ENCODE measurements at regions not wholly inside any gene's neighbourhood (a gene's known extent, or its start where the extent isn't known, plus 50 kb on each side); places are given as distances from the start of the nearest gene placed in this dataset.

GRCh38 chr14:42965512-42965911 lies 1358.8 kb downstream of the LRFN5 start:
- Histone ChIP-seq H3K9ac (no peak overlapping the region), H3K4me1 (ENCODE audit: control insufficient read depth in 1 of 2, insufficient read depth in 2 of 2, low read depth in 1 of 2, low read length in 1 of 2) (no peaks in the 10 kb centered on the region), H3K27me3 (ENCODE audit: insufficient read depth) (no peaks in the 10 kb centered on the region), H3K36me3 (replicated peaks in 1 of 2; ENCODE audit: control insufficient read depth in 1 of 2, insufficient read depth in 2 of 2, low read length in 1 of 2) (no peaks in the 10 kb centered on the region), H2AFZ (ENCODE audit: low read depth) (no peak overlapping the region), H3K27ac (ENCODE audit: low read depth in 2 of 2, low read length in 1 of 2) (no peak overlapping the region), H3F3A (replicated peaks; ENCODE audit: insufficient read depth) (no peaks in the 10 kb centered on the region), H3K79me2 (ENCODE audit: insufficient read depth) (no peaks in the 10 kb centered on the region), H3K4me3 (ENCODE audit: low read depth in 2 of 2, low read length in 1 of 2) (no peak overlapping the region), H3K9me3 (no peaks in the 10 kb centered on the region), H3K9me2 (no peaks in the 10 kb centered on the region), H4K20me1 (ENCODE audit: insufficient read depth) (no peaks in the 10 kb centered on the region), H3K4me2 (no peak overlapping the region)
- TF ChIP-seq ELF1 (IDR thresholded peaks at IDR 0.05) (no peak), RFX5 (IDR thresholded peaks at IDR 0.05; ENCODE audit: low read length) (no peak), RAD21 (IDR thresholded peaks at IDR 0.05; ENCODE audit: low read length) (no peak), EP300 (IDR thresholded peaks at IDR 0.05; ENCODE audit: borderline replicate concordance in 1 of 2, low read depth in 1 of 2, low read length in 1 of 2) (no peak), TEAD4 (IDR thresholded peaks at IDR 0.05; ENCODE audit: borderline replicate concordance, insufficient read depth) (no peak), MXI1 (IDR thresholded peaks at IDR 0.05; ENCODE audit: low read depth, low read length) (no peak), SMC3 (IDR thresholded peaks at IDR 0.05; ENCODE audit: low read depth, low read length) (no peak), MAX (IDR thresholded peaks at IDR 0.05; ENCODE audit: low read depth) (no peak), IRF3 (IDR thresholded peaks at IDR 0.05; ENCODE audit: low read depth, low read length) (no peak), CTCF (IDR thresholded peaks at IDR 0.05) (no peak), ZBTB33 (IDR thresholded peaks at IDR 0.05; ENCODE audit: borderline replicate concordance, low read depth) (no peak), RCOR1 (IDR thresholded peaks at IDR 0.05; ENCODE audit: low read length) (no peak), USF2 (IDR thresholded peaks at IDR 0.05; ENCODE audit: borderline replicate concordance, low read depth, low read length) (no peak), GABPA (IDR thresholded peaks at IDR 0.05; ENCODE audit: low read depth) (no peak), PBX3 (IDR thresholded peaks at IDR 0.05) (no peak), FOSL2 (IDR thresholded peaks at IDR 0.05; ENCODE audit: borderline replicate concordance, low read depth) (no peak), USF1 (IDR thresholded peaks at IDR 0.05; ENCODE audit: borderline replicate concordance, low read depth) (no peak), FOXJ3 (CRISPR knock-in tag; IDR thresholded peaks at IDR 0.05) (no peak), TAF1 (IDR thresholded peaks at IDR 0.05; ENCODE audit: borderline replicate concordance, low read depth, low read length) (no peak), EZH2phosphoT487 (IDR thresholded peaks at IDR 0.05; ENCODE audit: borderline replicate concordance, low read depth) (no peak)
- ChIA-PET CTCF (no interaction called here), POLR2A (no interaction called here)
- 8% methylated on average over 4 of the region's 4 CpGs for WGBS (ENCODE audit: low lambda C conversion rate)
- DNase-seq = no peak

Data from SK-N-SH (cell line).